HG03520 (cell line): ENCODE measurements at regions not wholly inside any gene's neighbourhood (a gene's known extent, or its start where the extent isn't known, plus 50 kb on each side); places are given as distances from the start of the nearest gene placed in this dataset.
"Not testable (repeated sequence)": the region's sequence is repeated elsewhere in the genome, so short reads cannot be mapped to it uniquely, and the experiment has no call there.

Experiments
- ATAC-seq: cut with Tn5 transposase; IDR thresholded peaks from one replicate; pipeline ENCODE4 v1.9.1; 2021; ENCODE audit warnings: mild to moderate bottlenecking, moderate library complexity; ENCODE audit not compliant: unreplicated experiment

DNA sequence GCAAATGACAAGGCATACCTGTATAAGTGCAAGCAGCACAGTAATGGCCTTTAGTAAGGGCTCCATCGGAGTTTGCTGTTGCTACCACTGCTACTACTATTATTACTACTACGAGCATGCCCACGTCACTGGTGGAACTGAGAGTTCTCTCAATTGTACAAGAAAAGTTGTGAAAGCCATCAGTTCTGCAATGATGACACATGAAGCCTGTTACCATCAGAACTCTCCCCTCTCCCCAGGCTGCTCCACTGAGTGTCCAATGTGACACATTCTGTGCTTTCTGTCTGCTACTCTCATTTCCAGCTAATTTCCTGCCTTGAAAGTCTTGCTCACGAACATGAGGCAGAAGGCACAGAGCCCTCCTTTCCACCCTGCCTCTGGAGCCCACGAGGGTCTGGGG, 263.2 kb upstream of the MGMT start:
- no peak for ATAC-seq

GRCh38 chr10:129207297-129207696, 259.7 kb upstream of the MGMT start:
- no peak for ATAC-seq

- ATAC-seq: no peak
Measured at GRCh38 chr10:129210876-129211275, 256.2 kb upstream of the MGMT start.

DNA sequence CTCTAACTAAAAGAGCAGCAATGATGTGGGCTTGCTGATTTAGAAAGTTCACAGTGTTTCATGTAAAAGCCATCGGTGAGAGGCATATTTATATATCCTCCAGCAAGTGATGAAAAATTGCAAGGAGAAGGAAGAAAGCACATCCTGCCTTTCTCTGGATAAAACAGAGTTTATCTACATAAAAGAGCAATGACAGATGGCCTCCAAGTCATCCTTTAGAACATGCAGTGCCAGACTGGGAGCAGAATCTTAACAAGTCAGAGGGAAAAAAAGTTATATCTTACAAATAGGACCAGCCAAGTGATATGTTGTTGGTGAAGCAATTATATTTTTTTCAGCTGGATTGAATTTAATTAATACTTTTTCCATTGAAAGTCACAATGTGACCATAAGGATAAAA, 253.8 kb upstream of the MGMT start:
- ATAC-seq: no peak

DNA sequence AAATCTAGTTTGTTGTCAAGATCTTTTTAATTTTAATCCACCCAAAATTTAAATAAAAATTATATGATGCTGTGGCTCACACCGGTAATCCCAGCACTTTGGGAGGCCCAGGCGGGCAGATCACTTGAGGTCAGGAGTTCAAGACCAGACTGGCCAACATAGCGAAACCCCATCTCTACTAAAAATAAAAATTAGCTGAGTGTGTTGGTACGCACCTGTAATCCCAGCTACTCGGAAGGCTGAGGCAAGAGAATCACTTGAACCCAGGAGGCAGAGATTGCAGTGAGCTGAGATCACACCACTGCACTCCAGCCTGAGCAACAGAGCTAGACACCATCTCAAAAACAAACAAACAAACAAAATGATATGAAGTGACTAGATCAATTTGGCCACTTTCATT, 253.0 kb upstream of the MGMT start:
- not testable (repeated sequence) for ATAC-seq

DNA sequence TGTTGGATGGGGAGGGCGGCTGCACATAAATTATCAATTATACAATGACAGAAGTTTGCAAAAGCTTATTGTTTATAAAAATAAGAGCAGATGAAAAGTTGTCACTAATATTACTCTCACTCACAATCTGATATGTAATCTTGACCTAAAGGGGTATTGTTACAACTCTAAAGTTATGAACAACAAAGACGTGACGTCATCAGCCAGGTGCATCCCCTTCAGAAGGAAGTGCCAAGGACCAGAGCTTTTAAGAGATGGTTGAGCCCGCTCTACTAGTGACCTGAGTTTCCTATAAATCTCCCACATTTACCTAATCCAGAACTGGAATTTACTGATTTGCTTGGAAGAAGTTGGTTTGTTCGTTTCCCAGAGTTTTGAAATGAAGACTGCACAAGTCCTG, 247.7 kb upstream of the MGMT start:
- no peak for ATAC-seq

- no peak for ATAC-seq
Measured at GRCh38 chr10:129222436-129222835, 244.6 kb upstream of the MGMT start.

DNA sequence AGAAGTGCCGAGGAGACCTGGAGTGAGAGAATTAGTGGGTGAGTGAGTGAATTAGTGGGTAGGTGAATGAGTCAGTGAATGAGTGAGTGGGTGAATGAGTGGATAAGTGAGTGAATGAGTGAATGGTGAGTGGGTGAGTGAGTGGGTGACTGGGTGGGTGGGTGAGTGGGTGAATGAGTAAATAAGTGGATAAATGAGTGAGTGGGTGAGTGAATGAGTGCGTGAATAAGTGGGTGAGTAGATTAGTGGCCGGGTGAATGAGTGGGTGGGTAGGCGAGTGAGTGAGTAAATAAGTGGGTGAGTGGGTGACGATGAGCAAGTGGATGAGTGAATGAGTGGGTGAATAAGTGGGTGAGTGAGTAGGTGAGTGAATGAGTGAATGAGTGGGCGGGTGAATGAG, 243.7 kb upstream of the MGMT start:
- ATAC-seq: no peak

DNA sequence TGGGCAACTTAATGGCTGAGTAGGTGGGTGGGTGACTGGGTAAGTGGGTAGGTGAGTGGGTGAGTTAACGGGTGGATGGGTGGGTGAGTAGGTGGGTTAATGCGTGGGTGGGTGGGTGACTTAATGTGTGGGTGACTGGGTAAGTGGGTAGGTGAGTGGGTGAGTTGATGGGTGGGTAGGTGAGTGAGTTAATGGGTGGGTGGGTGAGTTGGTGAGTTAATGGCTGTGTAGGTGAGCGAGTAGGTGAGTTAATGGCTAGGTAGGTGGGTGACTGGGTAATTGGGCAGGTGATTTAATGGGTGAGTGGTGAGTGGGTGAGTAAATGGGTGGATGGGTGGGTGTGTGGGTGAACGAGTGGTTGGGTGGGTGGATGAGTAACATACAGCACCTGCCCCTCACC, 243.0 kb upstream of the MGMT start:
- ATAC-seq: no peak

DNA sequence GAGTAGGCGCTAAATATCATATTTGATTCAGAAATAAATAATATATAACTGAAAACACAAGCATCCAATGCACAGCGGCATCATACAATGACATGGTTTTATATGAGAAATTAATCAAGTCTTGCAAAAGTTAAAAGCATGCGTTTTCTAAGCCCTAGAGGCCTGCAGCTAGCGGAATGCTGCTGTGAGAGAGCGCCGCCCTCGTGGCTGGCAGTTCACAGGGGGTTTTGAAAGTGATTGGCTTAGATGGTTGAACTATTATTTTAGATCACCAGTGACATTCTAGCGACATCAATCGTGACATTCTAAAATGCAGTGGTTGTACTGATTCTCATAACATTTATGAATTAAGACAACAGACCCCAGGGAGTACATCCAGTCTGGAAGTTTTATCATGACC, 235.2 kb upstream of the MGMT start:
- ATAC-seq: no peak

GRCh38 chr10:129233351-129234148, 233.5 kb upstream of the MGMT start:
- ATAC-seq: no peak

GRCh38 chr10:129236274-129236691, 230.8 kb upstream of the MGMT start:
- ATAC-seq: no peak

DNA sequence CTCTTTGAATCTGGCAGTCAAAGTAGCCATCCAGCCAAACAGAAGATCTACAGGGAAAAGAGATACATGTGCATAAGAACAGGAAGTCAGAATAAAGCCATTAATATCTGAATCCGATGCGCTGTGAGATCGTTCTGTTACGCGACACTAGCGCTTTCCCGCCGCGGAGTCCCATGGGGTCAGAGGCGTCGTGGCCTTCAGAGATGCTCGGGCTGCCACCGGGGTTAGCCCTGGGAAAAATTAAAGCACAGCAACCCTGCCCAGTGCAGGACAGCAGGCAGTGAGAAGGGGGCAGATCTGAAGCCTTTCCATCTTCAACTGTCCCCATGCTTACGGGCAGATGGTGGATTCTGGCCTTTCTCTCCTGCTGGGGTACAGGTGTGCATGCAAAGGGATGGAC, 225.6 kb upstream of the MGMT start:
- no peak for ATAC-seq

- no peak for ATAC-seq
Measured at GRCh38 chr10:129244298-129244697, 222.7 kb upstream of the MGMT start.

- no peak for ATAC-seq
Measured at GRCh38 chr10:129244757-129245156, 222.3 kb upstream of the MGMT start.

DNA sequence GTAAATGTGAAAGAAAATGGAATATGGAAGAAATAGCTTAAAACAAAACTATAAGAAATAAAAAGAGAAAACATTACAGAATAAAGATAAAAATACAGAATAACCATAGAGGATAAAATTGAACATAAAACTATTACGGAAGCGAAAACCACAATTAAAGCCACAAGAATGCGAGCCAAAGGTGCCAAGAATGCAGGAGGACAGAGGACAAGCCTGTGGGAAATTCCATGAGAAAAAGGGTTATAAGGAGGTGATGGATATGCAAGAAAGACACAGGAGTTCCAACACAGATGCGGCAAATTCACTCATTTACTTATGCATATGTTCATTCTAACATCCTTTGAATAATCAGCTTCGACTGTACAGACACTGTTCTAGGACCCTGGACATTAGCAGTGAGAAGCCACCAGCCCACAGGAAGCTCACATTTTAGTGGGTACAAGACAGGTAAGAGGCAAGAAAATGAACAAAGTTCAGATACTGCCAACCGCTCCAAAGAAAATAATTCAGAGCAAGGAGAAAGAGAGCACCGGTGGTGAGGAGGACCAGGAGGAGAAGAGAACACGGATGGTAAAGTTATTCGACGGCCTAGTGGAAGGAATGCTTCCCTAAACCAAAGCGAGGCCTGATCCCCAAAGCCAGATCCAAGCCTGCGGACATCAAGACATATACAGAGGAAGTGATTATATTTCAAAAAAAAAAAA, 213.7 kb upstream of the MGMT start:
- ATAC-seq: no peak

- no peak for ATAC-seq
Measured at GRCh38 chr10:129253865-129254179, 213.2 kb upstream of the MGMT start.

GRCh38 chr10:129258283-129258923, 208.6 kb upstream of the MGMT start:
- ATAC-seq: no peak

GRCh38 chr10:129259128-129259815, 207.8 kb upstream of the MGMT start:
- ATAC-seq: no peak

DNA sequence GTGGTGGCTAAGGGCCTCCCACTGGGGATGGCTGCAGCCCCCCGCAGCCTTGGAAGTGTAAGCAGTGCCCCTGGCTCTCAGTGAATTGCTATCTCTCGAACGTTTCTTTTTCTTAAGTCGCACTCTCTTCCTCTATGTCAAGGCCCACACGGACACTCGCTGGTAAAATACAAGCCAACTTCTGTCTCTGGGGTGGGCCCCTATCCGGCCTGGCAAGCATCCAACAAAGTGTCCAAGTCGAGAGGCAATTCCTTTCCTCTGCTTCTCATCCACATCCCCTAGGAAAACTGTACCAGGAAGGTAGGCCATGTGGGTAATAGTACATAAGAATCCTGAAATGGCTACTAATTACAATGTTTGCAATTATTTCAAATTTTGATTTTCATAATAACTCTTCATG, 194.9 kb upstream of the MGMT start:
- ATAC-seq: no peak

DNA sequence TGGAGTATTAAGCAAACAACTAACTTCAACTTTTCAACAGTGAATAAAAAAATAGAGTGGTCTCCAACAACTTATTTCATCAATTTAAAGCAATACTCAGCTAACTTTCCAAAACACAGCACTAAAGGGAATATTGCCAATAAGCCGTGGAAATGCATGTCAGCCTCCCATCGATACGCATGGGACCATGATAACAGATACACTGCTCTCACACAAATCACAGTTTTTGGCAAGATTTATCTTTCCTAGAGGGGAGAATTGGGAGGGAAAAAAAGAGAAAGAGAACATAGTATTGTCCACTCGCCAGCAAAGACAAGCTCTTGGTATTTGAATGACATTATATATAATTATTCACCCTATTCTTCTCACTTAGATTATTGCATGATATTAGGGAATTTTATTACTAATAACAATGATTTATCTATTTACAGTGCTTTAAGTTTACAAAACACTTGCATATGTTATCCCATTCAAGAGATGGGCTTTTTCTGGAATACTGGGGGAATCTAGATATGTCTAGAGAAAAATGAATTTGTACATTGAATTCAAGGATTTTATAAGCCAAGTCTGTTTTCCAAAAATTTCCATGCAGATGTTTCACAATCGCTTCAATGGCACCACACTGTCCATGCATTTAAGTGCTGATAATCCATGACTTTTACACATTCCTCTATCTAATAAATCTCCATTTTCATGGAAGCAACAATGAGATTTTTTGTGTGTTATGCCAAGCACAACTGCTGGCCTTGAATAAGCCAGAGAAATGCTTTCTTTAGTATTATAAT, 194.0 kb upstream of the MGMT start:
- ATAC-seq: no peak
